Ecto neural progenitor cell (in vitro differentiated cells): ENCODE measurements at regions not wholly inside any gene's neighbourhood (a gene's known extent, or its start where the extent isn't known, plus 50 kb on each side); places are given as distances from the start of the nearest gene placed in this dataset.
"Not testable (repeated sequence)": the region's sequence is repeated elsewhere in the genome, so short reads cannot be mapped to it uniquely, and the experiment has no call there.

Source experiments
- DNase-seq: peaks from one replicate; pipeline ENCODE4 v3.0.0-alpha.2; 2018; ENCODE audit warnings: low spot score

- no peak for DNase-seq
Measured at GRCh38 chr16:88305176-88305575, 77.6 kb upstream of the ZNF469 start.

DNA sequence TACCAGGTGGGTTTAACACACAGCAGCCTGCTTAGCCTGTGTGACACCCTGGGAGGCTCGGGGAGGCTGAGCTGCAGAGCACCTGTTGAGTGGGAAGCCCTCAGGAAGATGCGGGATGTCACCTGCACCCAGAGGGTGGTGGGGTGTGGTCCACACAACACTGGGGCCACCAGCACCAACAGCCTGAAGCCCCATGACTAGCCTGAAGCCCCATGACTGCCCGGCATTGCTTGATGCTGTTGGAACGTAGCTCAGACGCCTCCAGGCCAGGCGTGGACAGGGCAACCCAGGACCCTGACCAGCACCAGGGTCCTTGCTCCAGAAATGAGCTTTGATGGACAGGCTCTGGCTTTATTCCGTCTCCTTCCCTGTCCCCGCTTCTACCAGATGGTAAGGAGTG is 76.3 kb upstream of the ZNF469 start:
- no peak for DNase-seq

GRCh38 chr16:88306860-88307545 is 75.8 kb upstream of the ZNF469 start:
- DNase-seq, result no peak

DNA sequence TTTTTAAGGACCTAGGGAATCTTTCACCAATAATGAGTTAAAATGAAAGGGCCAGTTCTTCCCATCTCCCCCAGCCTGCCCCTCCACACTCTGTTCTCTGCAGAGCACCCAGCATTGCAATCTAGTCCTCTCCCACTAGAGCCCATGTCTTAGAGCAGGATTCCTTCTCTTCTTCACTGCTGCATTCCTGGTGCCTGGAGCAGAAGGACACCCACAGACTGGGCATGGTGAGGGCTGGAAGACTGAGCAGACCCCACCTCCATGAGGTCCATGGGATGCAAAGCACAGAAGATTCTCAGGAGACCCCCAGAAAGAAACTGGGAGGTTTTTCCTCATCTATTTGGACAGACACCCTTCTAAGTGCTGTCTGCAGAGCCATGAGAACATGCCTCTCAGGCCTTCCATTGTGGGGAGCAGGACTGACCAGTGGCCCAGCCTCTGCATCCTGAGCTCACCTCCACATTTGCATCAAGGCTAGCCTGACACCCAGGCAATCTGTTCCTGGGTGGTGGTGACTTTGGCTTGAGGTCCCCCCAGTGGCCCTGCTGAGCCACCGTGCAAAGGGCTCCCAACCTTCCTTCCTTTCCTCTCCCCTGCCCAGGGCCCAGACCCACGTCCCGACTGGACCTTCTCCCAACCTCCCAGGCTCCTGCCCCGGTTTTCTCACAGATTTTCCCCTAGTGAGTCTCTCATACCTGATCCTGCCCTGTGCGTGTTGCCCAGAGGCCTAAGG is 74.2 kb upstream of the ZNF469 start:
- no peak for DNase-seq

DNA sequence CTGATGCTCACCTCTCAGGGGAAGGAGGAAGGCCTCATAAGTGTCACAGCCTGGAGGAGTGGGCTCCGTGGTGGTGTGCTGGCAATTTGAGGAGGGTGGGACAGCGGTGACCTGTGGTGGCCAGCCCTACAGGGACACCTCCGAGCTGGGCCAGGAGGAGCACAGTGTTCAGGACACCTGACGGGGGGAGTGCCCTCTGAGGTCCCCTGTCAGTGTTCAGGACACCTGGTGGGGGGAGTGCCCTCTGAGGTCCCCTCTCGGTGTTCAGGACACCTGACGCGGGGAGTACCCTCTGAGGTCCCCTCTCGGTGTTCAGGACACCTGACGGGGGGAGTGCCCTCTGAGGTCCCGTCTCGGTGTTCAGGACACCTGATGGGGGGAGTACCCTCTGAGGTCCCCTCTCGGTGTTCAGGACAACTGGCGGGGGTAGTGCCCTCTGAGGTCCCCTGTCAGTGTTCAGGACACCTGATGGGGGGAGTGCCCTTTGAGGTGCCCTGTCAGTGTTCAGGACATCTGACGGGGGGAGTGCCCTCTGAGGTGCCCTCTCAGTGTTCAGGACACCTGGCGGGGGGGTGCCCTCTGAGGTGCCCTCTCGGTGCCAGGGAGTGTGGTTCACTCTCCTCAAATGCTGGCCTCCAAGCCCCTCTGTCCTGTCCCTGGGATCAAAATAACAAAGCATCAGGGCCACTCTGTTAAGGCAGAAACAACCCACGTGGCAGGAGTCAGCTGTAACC is 73.4 kb upstream of the ZNF469 start:
- no peak for DNase-seq

GRCh38 chr16:88309908-88310265 is 72.9 kb upstream of the ZNF469 start:
- no peak for DNase-seq

GRCh38 chr16:88310796-88311605 is 71.8 kb upstream of the ZNF469 start:
- DNase-seq, result no peak

GRCh38 chr16:88311860-88312259 is 70.9 kb upstream of the ZNF469 start:
- DNase-seq, result not testable (repeated sequence)

- DNase-seq, result no peak
Measured at GRCh38 chr16:88312732-88313131, 70.0 kb upstream of the ZNF469 start.

DNA sequence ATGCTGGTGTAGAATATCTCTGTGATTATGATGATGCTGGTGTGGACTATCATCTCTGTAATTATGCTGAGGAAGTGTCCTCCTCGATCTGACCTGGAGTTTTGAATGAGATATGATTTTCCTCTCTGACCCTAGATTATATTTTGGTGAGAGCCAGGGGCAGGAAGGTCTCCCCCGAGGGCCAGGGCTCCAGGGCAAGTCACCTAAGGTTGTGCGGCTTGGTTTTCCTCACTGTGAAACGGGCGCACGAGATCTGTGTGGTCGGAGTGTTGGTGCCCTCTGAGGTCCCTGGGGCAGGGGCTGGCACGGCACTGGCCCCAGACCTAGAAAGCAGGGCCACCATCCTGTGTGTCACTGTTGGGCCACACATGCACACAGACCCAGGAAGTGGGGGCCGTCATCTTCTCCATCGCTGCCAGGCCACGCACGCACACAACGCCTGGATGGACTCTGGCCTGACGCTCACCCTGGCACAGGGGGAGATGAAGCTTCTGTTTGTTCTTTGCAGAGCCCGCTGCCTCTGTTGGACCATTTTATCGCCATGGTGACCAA is 67.7 kb upstream of the ZNF469 start:
- no peak for DNase-seq

GRCh38 chr16:88315543-88316105 is 67.1 kb upstream of the ZNF469 start:
- DNase-seq, result no peak

DNA sequence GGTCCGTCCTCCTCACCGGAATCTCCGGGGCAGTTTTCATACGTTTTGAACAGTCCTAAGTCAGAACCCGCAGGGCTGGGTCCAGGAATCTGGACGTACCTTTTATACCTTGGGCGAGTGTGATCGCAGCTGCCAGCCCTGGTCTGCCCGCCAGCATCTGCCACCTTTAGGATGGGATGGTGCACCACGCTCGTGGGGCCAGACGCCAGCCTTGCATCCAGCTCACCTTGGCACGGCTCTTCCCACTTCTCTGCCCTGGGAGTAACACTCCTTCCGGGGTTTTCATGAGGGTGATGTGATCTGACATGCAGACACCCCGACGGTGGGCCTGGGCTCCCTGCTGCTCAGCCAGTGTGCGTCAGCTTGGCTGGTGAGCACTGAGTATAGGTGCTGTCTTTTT is 66.6 kb upstream of the ZNF469 start:
- DNase-seq, result no peak

GRCh38 chr16:88316941-88317612 is 65.7 kb upstream of the ZNF469 start:
- DNase-seq, result no peak

DNA sequence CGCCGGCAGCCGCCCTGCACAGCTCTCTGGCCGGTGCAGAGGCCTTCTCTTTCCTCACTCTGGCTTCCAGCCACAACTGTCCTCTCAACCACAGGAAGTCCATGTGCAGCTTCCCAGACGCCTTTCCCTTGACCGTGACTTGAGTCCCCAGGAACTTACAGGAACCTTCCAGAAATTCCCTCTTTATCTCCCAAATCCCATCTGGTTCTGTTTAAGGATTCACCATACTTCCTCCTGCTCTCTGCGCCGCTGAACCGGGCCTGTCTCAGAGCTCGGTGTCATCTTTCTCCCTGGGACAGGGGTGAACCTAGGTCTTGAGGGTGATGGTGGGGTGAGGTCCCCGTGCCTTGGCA is 65.2 kb upstream of the ZNF469 start:
- DNase-seq, result no peak

- no peak for DNase-seq
Measured at GRCh38 chr16:88318051-88318450, 64.7 kb upstream of the ZNF469 start.

- no peak for DNase-seq
Measured at GRCh38 chr16:88318521-88318920, 64.2 kb upstream of the ZNF469 start.

GRCh38 chr16:88319116-88319965 is 63.4 kb upstream of the ZNF469 start:
- DNase-seq, result no peak

- DNase-seq, result no peak
Measured at GRCh38 chr16:88320947-88321634, 61.7 kb upstream of the ZNF469 start.

- no peak for DNase-seq
Measured at GRCh38 chr16:88321635-88322499, 60.9 kb upstream of the ZNF469 start.
